ENCODE measurements at regions not wholly inside any gene's neighbourhood (a gene's known extent, or its start where the extent isn't known, plus 50 kb on each side); places are given as distances from the start of the nearest gene placed in this dataset.

DNA sequence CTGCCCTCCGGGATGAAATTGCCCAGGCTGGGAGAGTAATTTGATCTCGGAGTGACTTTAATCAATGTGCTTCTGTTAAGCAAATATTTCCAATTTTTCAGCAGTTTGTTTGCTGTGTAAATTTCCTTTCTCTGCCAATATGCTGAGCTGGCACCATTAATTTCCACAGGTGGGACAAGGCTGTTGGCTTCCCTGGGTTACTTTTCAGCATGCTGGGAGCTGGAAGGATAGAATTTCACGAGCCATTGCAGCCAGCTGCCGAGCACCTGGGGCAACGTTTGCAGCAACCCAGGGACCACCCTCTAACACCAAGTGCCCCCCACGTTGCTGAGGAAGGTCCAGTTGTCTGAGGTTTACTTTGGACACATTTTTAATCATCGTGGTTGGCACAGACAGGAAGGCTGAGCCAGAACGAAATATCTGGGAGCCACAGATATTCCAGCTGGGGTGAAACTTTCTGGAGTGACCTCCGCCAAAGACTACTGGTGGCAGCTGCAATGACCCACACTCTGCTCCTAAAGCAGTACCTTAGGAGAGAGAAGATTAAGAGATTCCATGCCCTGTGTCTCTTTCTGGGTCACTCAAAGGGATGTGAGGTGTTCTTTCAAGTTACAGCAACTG lies 293.3 kb upstream of the RGMA start:
- TF ChIP-seq, protein P1, sequence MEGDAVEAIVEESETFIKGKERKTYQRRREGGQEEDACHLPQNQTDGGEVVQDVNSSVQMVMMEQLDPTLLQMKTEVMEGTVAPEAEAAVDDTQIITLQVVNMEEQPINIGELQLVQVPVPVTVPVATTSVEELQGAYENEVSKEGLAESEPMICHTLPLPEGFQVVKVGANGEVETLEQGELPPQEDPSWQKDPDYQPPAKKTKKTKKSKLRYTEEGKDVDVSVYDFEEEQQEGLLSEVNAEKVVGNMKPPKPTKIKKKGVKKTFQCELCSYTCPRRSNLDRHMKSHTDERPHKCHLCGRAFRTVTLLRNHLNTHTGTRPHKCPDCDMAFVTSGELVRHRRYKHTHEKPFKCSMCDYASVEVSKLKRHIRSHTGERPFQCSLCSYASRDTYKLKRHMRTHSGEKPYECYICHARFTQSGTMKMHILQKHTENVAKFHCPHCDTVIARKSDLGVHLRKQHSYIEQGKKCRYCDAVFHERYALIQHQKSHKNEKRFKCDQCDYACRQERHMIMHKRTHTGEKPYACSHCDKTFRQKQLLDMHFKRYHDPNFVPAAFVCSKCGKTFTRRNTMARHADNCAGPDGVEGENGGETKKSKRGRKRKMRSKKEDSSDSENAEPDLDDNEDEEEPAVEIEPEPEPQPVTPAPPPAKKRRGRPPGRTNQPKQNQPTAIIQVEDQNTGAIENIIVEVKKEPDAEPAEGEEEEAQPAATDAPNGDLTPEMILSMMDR (IDR thresholded peaks at IDR 0.05): no peak
- no peak for TF ChIP-seq POLR2A (IDR thresholded peaks at IDR 0.05)

Measured in testis (tissue), 2 donors.